ENCODE measurements at regions not wholly inside any gene's neighbourhood (a gene's known extent, or its start where the extent isn't known, plus 50 kb on each side); places are given as distances from the start of the nearest gene placed in this dataset.
"Not testable (repeated sequence)": the region's sequence is repeated elsewhere in the genome, so short reads cannot be mapped to it uniquely, and the experiment has no call there.

DNA sequence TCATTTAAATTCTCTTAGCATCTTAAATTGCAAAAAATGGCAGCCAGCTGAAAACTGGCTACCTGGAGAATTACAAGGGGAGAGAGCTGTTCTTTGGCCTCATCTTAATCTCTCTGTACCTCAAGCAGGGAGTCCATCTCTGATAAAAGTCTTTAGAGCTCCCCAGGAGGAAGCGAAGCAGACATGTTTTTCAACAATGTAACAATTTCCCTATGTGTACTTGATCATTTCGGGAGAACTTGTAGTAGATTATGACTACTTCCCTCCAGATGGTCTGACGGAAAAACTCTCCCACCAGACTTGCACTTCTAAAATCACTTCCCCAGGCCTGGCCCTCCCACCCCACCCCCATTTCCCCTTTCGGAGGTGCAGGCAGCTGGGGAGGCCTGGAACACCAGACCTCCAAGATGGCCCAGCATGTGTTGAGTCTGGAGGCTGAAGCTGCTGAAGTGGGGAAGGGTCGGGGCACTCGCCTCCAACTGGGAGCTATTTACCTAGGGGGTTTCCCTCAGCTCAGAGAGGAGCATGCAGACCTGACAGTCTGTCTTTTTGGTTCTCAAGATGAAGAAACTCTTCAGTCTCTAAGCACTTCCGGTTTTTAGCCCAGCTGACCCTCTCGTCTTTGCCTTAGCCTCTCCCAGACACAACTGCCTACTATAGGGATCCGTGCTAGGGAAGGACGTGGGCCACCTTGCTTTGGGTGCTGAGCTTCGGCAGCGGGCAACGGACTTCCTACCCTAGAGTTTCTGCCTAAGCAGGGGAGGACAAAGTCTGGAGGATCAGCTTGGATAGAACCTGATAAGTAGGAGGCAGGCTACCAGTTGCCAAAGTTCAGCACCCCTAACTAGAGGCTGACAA, 164.0 kb upstream of the TBL1XR1 start:
- Histone ChIP-seq H3K9ac (ENCODE audit: low read depth, low read length) (peak overlapping the region; percentile 78; the same call in 1 of the 2 replicates), H3K4me1 (ENCODE audit: insufficient read depth, low read length) (peaks cover 32% of the 10 kb centered on the region; the same call in 1 of the 2 replicates), H3K27ac (ENCODE audit: low read length) (peak overlapping the region; percentile 90), H3K36me3 (ENCODE audit: insufficient read depth, low read depth, low read length) (no peaks in the 10 kb centered on the region), H3K4me3 (ENCODE audit: low read length) (0 out of 2 replicates have a peak overlapping the region, but pooled peaks have one; percentile 8), H3K27me3 (ENCODE audit: insufficient read depth, low read length) (no peaks in the 10 kb centered on the region), H3K9me3 (ENCODE audit: insufficient read depth, low read depth, low read length) (no peaks in the 10 kb centered on the region)

- no peak overlapping the region for H3K27ac ChIP-seq (ENCODE audit: low read length)
- no peaks in the 10 kb centered on the region for H3K27me3 ChIP-seq (ENCODE audit: insufficient read depth, low read length)
- no peaks in the 10 kb centered on the region for H3K9me3 ChIP-seq (ENCODE audit: insufficient read depth, low read depth, low read length)
- H3K4me1 ChIP-seq (ENCODE audit: insufficient read depth, low read length) = peaks cover 25% of the 10 kb centered on the region; the same call in 1 of the 2 replicates
- 0 out of 2 replicates have a peak overlapping the region, but pooled peaks have one; percentile 5 for H3K9ac ChIP-seq (ENCODE audit: low read depth, low read length)
- H3K4me3 ChIP-seq (ENCODE audit: low read length) = no peak overlapping the region
- no peaks in the 10 kb centered on the region for H3K36me3 ChIP-seq (ENCODE audit: insufficient read depth, low read depth, low read length)
Observed at GRCh38 chr3:177362626-177363025, 165.3 kb upstream of the TBL1XR1 start.

DNA sequence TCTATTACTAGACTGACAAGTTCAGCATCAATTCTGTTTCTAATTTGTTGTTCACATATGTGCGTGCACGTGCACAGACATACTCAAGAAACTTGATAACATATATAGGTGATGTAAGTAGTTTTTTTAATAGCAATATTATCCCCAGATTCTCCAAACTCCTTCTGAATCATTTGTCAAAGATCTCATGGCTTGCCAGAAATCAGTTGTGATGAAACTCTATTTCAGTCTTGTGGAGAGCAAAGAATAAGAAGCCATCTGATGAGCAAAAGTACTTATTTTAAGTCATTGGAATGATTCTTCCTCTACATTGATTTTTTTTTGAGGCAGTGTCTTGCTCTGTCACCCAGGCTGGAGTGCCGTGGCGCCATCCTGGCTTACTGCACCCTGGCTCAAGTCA, 167.0 kb upstream of the TBL1XR1 start:
- H3K36me3 ChIP-seq (ENCODE audit: insufficient read depth, low read depth, low read length) = no peaks in the 10 kb centered on the region
- H3K27me3 ChIP-seq (ENCODE audit: insufficient read depth, low read length) = no peaks in the 10 kb centered on the region
- no peaks in the 10 kb centered on the region for H3K9me3 ChIP-seq (ENCODE audit: insufficient read depth, low read depth, low read length)
- no peak overlapping the region for H3K4me3 ChIP-seq (ENCODE audit: low read length)
- H3K4me1 ChIP-seq (ENCODE audit: insufficient read depth, low read length) = peaks cover 11% of the 10 kb centered on the region; the same call in 1 of the 2 replicates
- H3K27ac ChIP-seq (ENCODE audit: low read length) = no peak overlapping the region
- H3K9ac ChIP-seq (ENCODE audit: low read depth, low read length) = no peak overlapping the region

DNA sequence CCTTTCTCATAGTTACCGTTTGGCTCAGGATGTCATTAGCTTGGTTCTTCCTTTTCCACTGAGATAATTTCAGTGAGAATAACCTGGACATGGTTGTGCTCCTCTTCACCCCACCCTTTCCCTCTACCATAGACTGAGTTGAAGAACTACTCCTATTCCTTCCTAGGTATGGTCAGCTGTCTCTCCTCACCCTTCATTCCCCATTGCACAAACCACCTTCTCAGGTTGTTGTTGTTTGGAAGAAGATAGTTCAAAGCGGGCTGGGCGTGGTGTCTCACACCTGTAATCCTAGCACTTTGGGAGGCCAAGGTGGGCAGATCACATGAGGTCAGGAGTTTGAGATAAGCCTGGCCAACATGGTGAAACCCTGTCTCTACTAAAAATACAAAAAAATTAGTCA, 168.0 kb upstream of the TBL1XR1 start:
- not testable (repeated sequence) for H3K4me3 ChIP-seq (ENCODE audit: low read length); H3K9me3 ChIP-seq (ENCODE audit: insufficient read depth, low read depth, low read length); H3K36me3 ChIP-seq (ENCODE audit: insufficient read depth, low read depth, low read length); H3K9ac ChIP-seq (ENCODE audit: low read depth, low read length); H3K27ac ChIP-seq (ENCODE audit: low read length); H3K27me3 ChIP-seq (ENCODE audit: insufficient read depth, low read length)
- H3K4me1 ChIP-seq (ENCODE audit: insufficient read depth, low read length) = peaks cover 11% of the 10 kb centered on the region; the same call in 1 of the 2 replicates

DNA sequence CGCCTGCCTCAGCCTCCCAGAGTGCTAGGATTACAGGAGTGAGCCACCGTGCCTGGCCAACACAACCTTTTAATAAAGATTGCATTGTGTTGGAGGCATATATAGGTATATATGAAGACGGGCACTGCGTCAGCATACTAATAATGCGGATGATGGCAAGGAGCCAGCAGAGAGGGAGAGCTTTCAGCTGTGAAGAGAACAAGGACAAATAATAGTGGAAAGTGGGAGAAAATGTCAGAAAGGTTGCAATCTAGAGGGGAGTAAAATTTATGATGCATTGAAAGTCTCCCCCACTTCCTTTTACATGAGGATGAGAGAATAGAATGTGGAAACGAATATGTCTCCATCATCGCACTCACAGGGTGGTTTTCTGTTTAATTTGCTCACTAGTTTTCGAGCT, 170.5 kb upstream of the TBL1XR1 start:
- H3K4me3 ChIP-seq (ENCODE audit: low read length) = no peak overlapping the region
- no peaks in the 10 kb centered on the region for H3K36me3 ChIP-seq (ENCODE audit: insufficient read depth, low read depth, low read length)
- no peaks in the 10 kb centered on the region for H3K9me3 ChIP-seq (ENCODE audit: insufficient read depth, low read depth, low read length)
- H3K27me3 ChIP-seq (ENCODE audit: insufficient read depth, low read length) = no peaks in the 10 kb centered on the region
- H3K27ac ChIP-seq (ENCODE audit: low read length) = no peak overlapping the region
- no peak overlapping the region for H3K9ac ChIP-seq (ENCODE audit: low read depth, low read length)
- H3K4me1 ChIP-seq (ENCODE audit: insufficient read depth, low read length) = no peaks in the 10 kb centered on the region

DNA sequence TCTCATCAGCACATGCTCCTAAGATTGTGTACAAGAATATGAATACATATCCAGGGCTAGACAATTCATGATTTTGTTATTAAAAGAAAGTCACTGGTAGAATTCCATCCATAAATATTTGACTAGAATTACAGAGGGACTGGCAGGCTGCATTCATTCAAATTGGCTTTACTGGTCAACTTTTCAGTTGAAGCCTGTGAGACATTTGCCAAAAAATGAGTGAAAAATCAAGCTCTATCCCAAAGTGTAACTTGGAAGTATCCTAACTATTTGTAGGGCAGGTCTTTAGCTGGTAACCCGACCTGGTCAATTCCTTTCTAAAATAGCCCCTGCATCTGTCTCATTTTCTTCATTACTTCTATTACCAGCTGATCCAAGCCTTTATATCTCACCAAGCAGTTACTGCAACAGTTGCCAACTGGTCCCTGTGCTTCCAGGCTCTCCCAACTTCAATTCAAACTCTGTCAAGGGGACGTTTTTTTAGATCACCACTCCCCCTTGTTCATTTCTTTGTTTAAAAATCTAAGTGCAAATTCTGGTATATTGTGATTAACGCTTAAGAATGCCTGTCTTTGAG, 173.1 kb upstream of the TBL1XR1 start:
- H3K36me3 ChIP-seq (ENCODE audit: insufficient read depth, low read depth, low read length) = no peaks in the 10 kb centered on the region
- H3K9ac ChIP-seq (ENCODE audit: low read depth, low read length) = no peak overlapping the region
- no peak overlapping the region for H3K4me3 ChIP-seq (ENCODE audit: low read length)
- H3K4me1 ChIP-seq (ENCODE audit: insufficient read depth, low read length) = no peaks in the 10 kb centered on the region
- H3K27me3 ChIP-seq (ENCODE audit: insufficient read depth, low read length) = no peaks in the 10 kb centered on the region
- no peak overlapping the region for H3K27ac ChIP-seq (ENCODE audit: low read length)
- no peaks in the 10 kb centered on the region for H3K9me3 ChIP-seq (ENCODE audit: insufficient read depth, low read depth, low read length)

GRCh38 chr3:177371146-177371545, 173.9 kb upstream of the TBL1XR1 start:
- no peaks in the 10 kb centered on the region for H3K27me3 ChIP-seq (ENCODE audit: insufficient read depth, low read length)

DNA sequence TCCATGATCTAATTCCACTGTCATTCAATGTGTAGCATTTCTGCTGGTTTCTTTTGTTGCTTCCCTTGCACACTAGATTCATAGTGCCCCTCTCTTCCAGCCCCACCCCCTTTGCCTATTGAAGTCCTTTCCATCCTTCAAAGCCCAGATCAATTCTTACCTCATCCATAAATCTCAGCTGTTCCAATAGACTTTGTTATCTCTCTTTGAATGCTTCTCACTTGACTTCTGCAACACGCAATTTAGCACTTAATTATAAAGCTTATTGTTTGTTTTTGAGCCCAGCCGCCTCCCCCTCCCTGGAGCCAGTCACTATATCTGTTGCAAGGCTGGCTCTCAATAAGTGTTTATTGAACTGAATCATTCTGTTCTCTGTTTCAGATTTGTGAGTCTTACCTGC, 174.6 kb upstream of the TBL1XR1 start:
- Histone ChIP-seq H3K4me1 (ENCODE audit: insufficient read depth, low read length) (no peaks in the 10 kb centered on the region), H3K9me3 (ENCODE audit: insufficient read depth, low read depth, low read length) (no peaks in the 10 kb centered on the region), H3K4me3 (ENCODE audit: low read length) (no peak overlapping the region), H3K27ac (ENCODE audit: low read length) (no peak overlapping the region), H3K36me3 (ENCODE audit: insufficient read depth, low read depth, low read length) (no peaks in the 10 kb centered on the region), H3K9ac (ENCODE audit: low read depth, low read length) (no peak overlapping the region), H3K27me3 (ENCODE audit: insufficient read depth, low read length) (no peaks in the 10 kb centered on the region)

More at GRCh38 chr3:177371146-177371545, 173.9 kb upstream of the TBL1XR1 start:
- Histone ChIP-seq H3K36me3 (ENCODE audit: insufficient read depth, low read depth, low read length) (no peaks in the 10 kb centered on the region), H3K9me3 (ENCODE audit: insufficient read depth, low read depth, low read length) (no peaks in the 10 kb centered on the region), H3K4me1 (ENCODE audit: insufficient read depth, low read length) (no peaks in the 10 kb centered on the region), H3K27ac (ENCODE audit: low read length) (no peak overlapping the region), H3K9ac (ENCODE audit: low read depth, low read length) (no peak overlapping the region), H3K4me3 (ENCODE audit: low read length) (no peak overlapping the region)

DNA sequence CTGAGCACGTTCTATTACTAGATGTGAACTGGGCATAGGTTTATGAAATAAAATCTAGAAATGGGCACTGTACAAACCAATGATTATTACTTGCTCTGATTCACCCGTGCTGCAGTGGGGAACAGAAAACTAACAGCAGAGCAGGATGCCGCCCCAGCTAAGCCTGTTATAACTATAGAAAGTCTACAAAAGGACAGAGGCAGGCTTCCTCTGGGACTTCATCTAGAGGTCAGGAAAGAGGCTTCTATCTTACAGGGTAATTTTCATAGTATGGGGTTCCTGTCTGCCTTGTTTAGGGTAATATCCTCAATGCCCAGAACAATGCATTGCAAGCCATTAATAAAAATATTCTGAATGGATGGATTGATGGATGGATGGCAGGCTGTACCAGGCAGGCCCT, 177.0 kb upstream of the TBL1XR1 start:
- H3K9me3 ChIP-seq (ENCODE audit: insufficient read depth, low read depth, low read length) = no peaks in the 10 kb centered on the region
- H3K9ac ChIP-seq (ENCODE audit: low read depth, low read length) = no peak overlapping the region
- H3K27me3 ChIP-seq (ENCODE audit: insufficient read depth, low read length) = no peaks in the 10 kb centered on the region
- no peaks in the 10 kb centered on the region for H3K36me3 ChIP-seq (ENCODE audit: insufficient read depth, low read depth, low read length)
- no peaks in the 10 kb centered on the region for H3K4me1 ChIP-seq (ENCODE audit: insufficient read depth, low read length)
- H3K27ac ChIP-seq (ENCODE audit: low read length) = no peak overlapping the region
- no peak overlapping the region for H3K4me3 ChIP-seq (ENCODE audit: low read length)

DNA sequence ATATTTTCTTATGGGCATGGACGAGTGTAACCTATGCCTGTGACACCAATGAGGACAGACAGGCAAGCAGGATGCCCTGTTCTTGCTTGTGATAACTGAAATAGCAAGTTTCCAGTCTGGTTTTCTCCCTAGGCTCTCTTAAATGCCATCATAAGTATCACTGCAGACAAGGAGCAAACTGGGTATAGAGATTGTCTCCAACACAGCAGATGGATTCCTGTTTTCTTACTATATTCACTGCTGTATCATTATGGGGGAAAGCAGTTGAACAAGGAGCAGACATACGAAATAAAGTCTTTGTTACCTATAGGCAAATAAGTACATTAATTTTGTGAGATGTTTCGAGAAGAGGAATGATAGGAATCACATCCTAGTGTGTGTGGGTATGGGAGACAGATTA, 178.0 kb upstream of the TBL1XR1 start:
- Histone ChIP-seq H3K36me3 (ENCODE audit: insufficient read depth, low read depth, low read length) (no peaks in the 10 kb centered on the region), H3K9me3 (ENCODE audit: insufficient read depth, low read depth, low read length) (no peaks in the 10 kb centered on the region), H3K9ac (ENCODE audit: low read depth, low read length) (no peak overlapping the region), H3K27me3 (ENCODE audit: insufficient read depth, low read length) (no peaks in the 10 kb centered on the region), H3K4me3 (ENCODE audit: low read length) (no peak overlapping the region), H3K4me1 (ENCODE audit: insufficient read depth, low read length) (no peaks in the 10 kb centered on the region), H3K27ac (ENCODE audit: low read length) (no peak overlapping the region)

DNA sequence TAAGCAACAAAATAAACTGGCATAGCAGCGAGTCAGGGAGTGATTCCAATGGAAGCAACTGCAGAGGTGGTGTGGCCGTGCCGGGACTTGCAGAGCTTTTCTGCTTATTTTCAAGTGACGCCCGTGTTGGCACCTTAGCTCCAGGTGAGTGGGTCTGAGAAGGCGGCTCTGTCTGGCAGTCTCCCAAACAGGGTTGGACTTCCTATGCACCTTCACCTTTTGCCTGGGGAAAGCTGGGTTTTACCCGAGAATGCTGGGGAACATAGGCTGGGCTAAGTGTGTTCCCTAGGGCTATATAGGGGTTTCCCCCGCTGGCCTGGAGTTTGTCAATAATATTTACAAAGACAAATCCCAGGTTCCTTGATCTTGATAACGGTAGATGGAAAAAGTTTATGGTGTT, 179.9 kb upstream of the TBL1XR1 start:
- H3K4me1 ChIP-seq (ENCODE audit: insufficient read depth, low read length) = no peaks in the 10 kb centered on the region
- no peak overlapping the region for H3K9ac ChIP-seq (ENCODE audit: low read depth, low read length)
- no peaks in the 10 kb centered on the region for H3K27me3 ChIP-seq (ENCODE audit: insufficient read depth, low read length)
- H3K4me3 ChIP-seq (ENCODE audit: low read length) = no peak overlapping the region
- no peaks in the 10 kb centered on the region; the same call in 1 of the 2 replicates for H3K9me3 ChIP-seq (ENCODE audit: insufficient read depth, low read depth, low read length)
- no peak overlapping the region for H3K27ac ChIP-seq (ENCODE audit: low read length)
- no peaks in the 10 kb centered on the region for H3K36me3 ChIP-seq (ENCODE audit: insufficient read depth, low read depth, low read length)

- Histone ChIP-seq H3K4me3 (ENCODE audit: low read length) (no peak overlapping the region), H3K9ac (ENCODE audit: low read depth, low read length) (no peak overlapping the region), H3K4me1 (ENCODE audit: insufficient read depth, low read length) (no peaks in the 10 kb centered on the region), H3K27ac (ENCODE audit: low read length) (no peak overlapping the region), H3K27me3 (ENCODE audit: insufficient read depth, low read length) (no peaks in the 10 kb centered on the region), H3K9me3 (ENCODE audit: insufficient read depth, low read depth, low read length) (no peaks in the 10 kb centered on the region; the same call in 1 of the 2 replicates), H3K36me3 (ENCODE audit: insufficient read depth, low read depth, low read length) (no peaks in the 10 kb centered on the region)
Observed at GRCh38 chr3:177378168-177378567, 180.9 kb upstream of the TBL1XR1 start.
